ENCODE measurements at regions not wholly inside any gene's neighbourhood (a gene's known extent, or its start where the extent isn't known, plus 50 kb on each side); places are given as distances from the start of the nearest gene placed in this dataset.

GRCh38 chr6:126913651-126914050 lies 204.8 kb upstream of the RSPO3 start:
- Histone ChIP-seq H3K4me1 (ENCODE audit: insufficient read depth) (no peaks in the 10 kb centered on the region), H3K36me3 (no peaks in the 10 kb centered on the region), H3K9me3 (no peaks in the 10 kb centered on the region), H3K4me3 (no peak overlapping the region), H3K27me3 (no peaks in the 10 kb centered on the region), H3K27ac (no peak overlapping the region)
- 9 to 16% (median 14%) methylated on average over 1 of the region's 1 CpG for WGBS, 3 donors
- TF ChIP-seq EP300 (IDR thresholded peaks at IDR 0.05) (no peak), CTCF (IDR thresholded peaks at IDR 0.05) (no peak), POLR2A (IDR thresholded peaks at IDR 0.05) (no peak)
- intact Hi-C loops (cut with DNase I), result no loop called here
- no peak for DNase-seq

- TF ChIP-seq POLR2A (IDR thresholded peaks at IDR 0.05) (no peak), CTCF (IDR thresholded peaks at IDR 0.05) (no peak), EP300 (IDR thresholded peaks at IDR 0.05) (no peak)
- H3K27ac ChIP-seq, result no peak overlapping the region
- H3K36me3 ChIP-seq, result no peaks in the 10 kb centered on the region
- no peaks in the 10 kb centered on the region for H3K9me3 ChIP-seq
- no peaks in the 10 kb centered on the region for H3K4me1 ChIP-seq (ENCODE audit: insufficient read depth)
- no peak overlapping the region for H3K4me3 ChIP-seq
- WGBS, 3 donors, result 76 to 83% (median 79%) methylated on average over 2 of the region's 2 CpGs
- DNase-seq, result no peak
- intact Hi-C loops (cut with DNase I), result no loop called here
- no peaks in the 10 kb centered on the region for H3K27me3 ChIP-seq
Observed at GRCh38 chr6:126914172-126914571, 204.3 kb upstream of the RSPO3 start.

GRCh38 chr6:126914801-126915200 lies 203.7 kb upstream of the RSPO3 start:
- intact Hi-C loops (cut with DNase I), result no loop called here
- Histone ChIP-seq H3K9me3 (no peaks in the 10 kb centered on the region), H3K4me1 (ENCODE audit: insufficient read depth) (no peaks in the 10 kb centered on the region), H3K27ac (no peak overlapping the region), H3K36me3 (no peaks in the 10 kb centered on the region), H3K27me3 (no peaks in the 10 kb centered on the region), H3K4me3 (no peak overlapping the region)
- TF ChIP-seq POLR2A (IDR thresholded peaks at IDR 0.05) (no peak), CTCF (IDR thresholded peaks at IDR 0.05) (no peak), EP300 (IDR thresholded peaks at IDR 0.05) (no peak)
- DNase-seq, result no peak

GRCh38 chr6:126919947-126920346 lies 198.5 kb upstream of the RSPO3 start:
- no peak for DNase-seq
- no peak overlapping the region for H3K27ac ChIP-seq
- H3K9me3 ChIP-seq, result no peaks in the 10 kb centered on the region
- H3K4me1 ChIP-seq (ENCODE audit: insufficient read depth), result no peaks in the 10 kb centered on the region
- 17 to 56% (median 50%) methylated on average over 1 of the region's 1 CpG for WGBS, 3 donors
- H3K4me3 ChIP-seq, result no peak overlapping the region
- TF ChIP-seq EP300 (IDR thresholded peaks at IDR 0.05), result no peak
- no peak for TF ChIP-seq POLR2A (IDR thresholded peaks at IDR 0.05)
- TF ChIP-seq CTCF (IDR thresholded peaks at IDR 0.05), result no peak
- no peaks in the 10 kb centered on the region for H3K36me3 ChIP-seq
- intact Hi-C loops (cut with DNase I), result loop anchor here in 1 of 4 donors (1.0 kb wide), 1 partner anchor 10 kb away; no protein-coding TSS in a partner anchor
- no peaks in the 10 kb centered on the region for H3K27me3 ChIP-seq

GRCh38 chr6:126923807-126924206 lies 194.7 kb upstream of the RSPO3 start:
- H3K4me1 ChIP-seq (ENCODE audit: insufficient read depth), result no peaks in the 10 kb centered on the region
- DNase-seq, result no peak
- WGBS, 3 donors, result 59 to 81% (median 80%) methylated on average over 2 of the region's 2 CpGs
- H3K4me3 ChIP-seq, result no peak overlapping the region
- intact Hi-C loops (cut with DNase I), result no loop called here
- H3K36me3 ChIP-seq, result no peaks in the 10 kb centered on the region
- no peaks in the 10 kb centered on the region for H3K9me3 ChIP-seq
- TF ChIP-seq CTCF (IDR thresholded peaks at IDR 0.05) (no peak), EP300 (IDR thresholded peaks at IDR 0.05) (no peak), POLR2A (IDR thresholded peaks at IDR 0.05) (no peak)
- H3K27me3 ChIP-seq, result no peaks in the 10 kb centered on the region
- no peak overlapping the region for H3K27ac ChIP-seq
